HG03196 (cell line): ENCODE measurements at regions not wholly inside any gene's neighbourhood (a gene's known extent, or its start where the extent isn't known, plus 50 kb on each side); places are given as distances from the start of the nearest gene placed in this dataset.
"Not testable (repeated sequence)": the region's sequence is repeated elsewhere in the genome, so short reads cannot be mapped to it uniquely, and the experiment has no call there.

Experiments used
- ATAC-seq: cut with Tn5 transposase; IDR thresholded peaks from one replicate; pipeline ENCODE4 v1.9.1; 2021; ENCODE audit not compliant: unreplicated experiment

GRCh38 chr11:71130106-71130505, 122.3 kb downstream of the SHANK2 start:
- no peak for ATAC-seq

- no peak for ATAC-seq
Observed at GRCh38 chr11:71129624-71130023, 122.8 kb downstream of the SHANK2 start.

GRCh38 chr11:71127806-71128205, 124.6 kb downstream of the SHANK2 start:
- ATAC-seq, result no peak

DNA sequence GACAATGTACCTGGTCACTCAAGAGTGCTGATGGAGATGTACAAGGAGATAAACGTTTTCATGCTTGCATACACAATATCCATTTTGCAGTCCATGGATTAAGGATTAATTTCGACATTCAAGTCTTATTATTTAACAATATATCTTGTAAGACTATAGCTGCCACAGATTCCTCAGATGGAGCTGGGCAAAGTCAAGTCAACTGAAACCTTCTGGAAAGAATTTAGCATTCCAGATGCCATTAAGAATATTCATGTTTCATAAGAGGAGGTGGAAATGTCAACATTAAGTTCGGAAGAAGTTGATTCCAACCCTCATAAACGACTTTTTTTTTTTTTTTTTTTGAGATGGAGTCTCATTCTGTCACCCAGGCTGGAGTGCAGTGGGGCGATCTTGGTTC, 126.0 kb downstream of the SHANK2 start:
- not testable (repeated sequence) for ATAC-seq

GRCh38 chr11:71125150-71125549, 127.2 kb downstream of the SHANK2 start:
- no peak for ATAC-seq

GRCh38 chr11:71124127-71124526, 128.2 kb downstream of the SHANK2 start:
- ATAC-seq, result no peak

DNA sequence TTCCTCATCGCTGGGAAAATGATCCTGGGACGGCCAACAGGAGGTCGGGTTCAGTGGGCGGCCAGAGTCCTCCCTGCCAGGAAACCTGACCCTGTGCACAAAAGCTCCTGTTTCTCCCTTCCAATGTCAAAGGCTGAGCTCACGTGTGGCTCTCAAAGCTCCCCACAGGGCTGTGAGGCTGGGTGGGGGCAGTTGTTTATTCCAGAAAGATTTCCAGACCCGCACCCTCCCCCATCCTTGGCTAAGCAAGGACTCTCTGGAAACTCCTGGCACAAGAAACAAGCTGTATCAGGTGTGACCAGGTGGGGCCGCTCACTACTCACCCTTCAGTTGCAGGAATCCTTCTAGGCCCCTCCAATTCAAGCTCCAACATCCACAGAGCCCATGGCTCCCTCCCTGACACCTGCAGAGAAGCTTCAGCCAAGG, 131.9 kb downstream of the SHANK2 start:
- ATAC-seq, result no peak

DNA sequence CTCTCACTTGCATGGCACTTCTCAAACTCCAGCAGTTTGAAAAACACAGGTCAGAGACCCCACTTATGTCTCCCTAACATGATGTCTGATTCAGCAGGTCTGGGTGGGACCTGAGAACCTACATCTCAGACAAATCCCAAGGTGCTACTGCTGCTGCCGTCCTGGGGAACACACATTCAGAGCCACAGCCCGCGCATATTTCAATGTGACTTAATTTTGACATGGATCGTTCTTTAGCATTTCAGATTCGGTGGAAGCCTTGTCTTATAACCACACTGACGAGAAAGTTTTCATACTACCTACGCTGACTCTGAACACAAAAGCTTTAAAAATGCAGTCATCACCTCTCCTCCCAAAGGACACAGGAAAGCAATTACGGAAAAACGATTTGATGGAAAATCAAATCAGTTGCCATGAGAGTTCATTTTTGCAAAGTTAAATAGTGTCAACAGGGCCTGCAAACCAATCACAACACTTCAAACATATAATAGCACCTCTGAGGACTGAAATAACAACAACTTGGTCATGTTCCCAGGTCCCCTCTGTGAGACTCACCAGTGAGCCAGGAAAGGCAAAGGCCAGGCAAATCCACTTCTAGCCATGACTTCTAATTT, 132.6 kb downstream of the SHANK2 start:
- no peak for ATAC-seq

DNA sequence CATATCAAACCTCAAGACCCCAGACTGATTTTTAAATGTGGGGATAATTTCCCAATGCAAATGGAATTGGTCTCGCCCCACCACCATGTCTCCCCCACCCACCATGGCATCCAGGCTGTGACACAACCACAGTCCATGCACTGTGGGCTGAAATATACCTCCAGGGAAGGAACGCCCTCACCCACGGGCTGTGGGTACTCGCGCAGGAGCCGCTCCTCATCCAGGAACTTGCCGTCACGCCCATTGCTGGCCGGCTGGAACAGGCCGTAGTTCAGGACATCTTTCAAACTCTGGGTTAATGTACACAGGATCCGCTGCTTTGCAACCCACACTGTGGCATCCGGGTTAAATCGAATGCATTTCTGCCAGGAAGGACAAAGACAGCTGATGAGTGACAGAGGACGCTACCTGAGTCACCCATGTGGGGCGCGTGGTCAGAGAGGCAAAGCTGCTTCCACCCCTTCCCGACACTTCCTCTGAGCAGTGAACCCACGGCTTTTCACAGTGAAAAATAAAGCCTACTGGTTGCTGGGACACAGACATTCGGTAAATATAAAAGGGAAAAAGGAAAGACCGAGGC, 133.6 kb downstream of the SHANK2 start:
- ATAC-seq, result no peak

GRCh38 chr11:71117311-71117710, 135.1 kb downstream of the SHANK2 start:
- no peak for ATAC-seq

DNA sequence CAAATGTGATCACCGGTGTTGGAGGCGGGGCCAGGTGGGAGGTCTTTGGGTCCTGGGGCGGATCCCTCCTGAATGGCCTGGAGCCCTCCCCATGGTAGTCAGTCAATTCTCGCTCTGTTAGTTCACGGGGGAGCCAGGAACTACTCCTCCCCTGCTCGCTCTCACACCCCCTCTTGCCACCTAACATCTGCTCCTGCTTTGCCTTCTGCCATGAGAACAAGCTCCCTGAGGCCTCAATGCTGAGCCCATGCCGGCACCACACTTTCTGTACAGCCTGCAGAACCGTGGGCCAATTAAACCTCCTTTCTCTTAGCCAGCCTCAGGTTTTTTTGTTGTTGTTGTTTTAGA, 135.7 kb downstream of the SHANK2 start:
- no peak for ATAC-seq

GRCh38 chr11:71115770-71116692, 136.3 kb downstream of the SHANK2 start:
- ATAC-seq, result no peak

- ATAC-seq, result no peak
Observed at GRCh38 chr11:71114124-71114851, 138.1 kb downstream of the SHANK2 start.

- no peak for ATAC-seq
Observed at GRCh38 chr11:71112990-71113389, 139.4 kb downstream of the SHANK2 start.

DNA sequence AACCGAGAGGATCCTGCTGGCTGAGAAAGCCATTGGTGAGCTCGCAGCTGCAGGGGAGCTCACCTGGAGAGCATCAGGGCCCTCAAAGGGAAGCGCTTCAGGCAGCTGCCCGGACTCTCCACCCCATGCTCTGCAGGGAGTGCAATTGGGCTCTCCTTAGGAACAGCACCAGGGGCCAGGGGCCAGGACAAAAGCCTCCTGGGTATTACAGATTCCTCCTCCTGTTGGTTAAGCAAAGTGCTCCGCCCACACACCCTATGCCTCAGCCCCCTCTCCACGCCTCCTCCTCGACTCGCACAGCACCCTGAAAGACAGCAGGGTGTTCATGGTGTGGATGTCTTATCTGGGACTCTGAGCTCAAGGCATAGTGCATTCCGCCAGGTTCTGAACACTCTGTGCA, 139.9 kb downstream of the SHANK2 start:
- no peak for ATAC-seq

- no peak for ATAC-seq
Observed at GRCh38 chr11:71109586-71109985, 142.8 kb downstream of the SHANK2 start.

GRCh38 chr11:71109186-71109585, 143.2 kb downstream of the SHANK2 start:
- no peak for ATAC-seq

GRCh38 chr11:71108013-71108865, 144.1 kb downstream of the SHANK2 start:
- no peak for ATAC-seq

- ATAC-seq, result no peak
Observed at GRCh38 chr11:71106671-71107070, 145.7 kb downstream of the SHANK2 start.

- no peak for ATAC-seq
Observed at GRCh38 chr11:71103266-71103665, 149.1 kb downstream of the SHANK2 start.
